Astrocyte (in vitro differentiated cells and primary cell): ENCODE measurements at regions not wholly inside any gene's neighbourhood (a gene's known extent, or its start where the extent isn't known, plus 50 kb on each side); places are given as distances from the start of the nearest gene placed in this dataset.

Experiments
- EZH2 ChIP-seq: IDR thresholded peaks from 2 replicates; pipeline ENCODE4 v1.6.1; 2012; ENCODE audit warnings: mild to moderate bottlenecking, low read length, inconsistent platforms; ENCODE audit not compliant: insufficient read depth
- TF ChIP-seq, protein P1 (sequence below): IDR thresholded peaks from 2 replicates; pipeline ENCODE4 v1.5.1; 2011; ENCODE audit warnings: low read depth, mild to moderate bottlenecking, inconsistent platforms, low read length, moderate library complexity; ENCODE audit not compliant: insufficient read depth

DNA sequence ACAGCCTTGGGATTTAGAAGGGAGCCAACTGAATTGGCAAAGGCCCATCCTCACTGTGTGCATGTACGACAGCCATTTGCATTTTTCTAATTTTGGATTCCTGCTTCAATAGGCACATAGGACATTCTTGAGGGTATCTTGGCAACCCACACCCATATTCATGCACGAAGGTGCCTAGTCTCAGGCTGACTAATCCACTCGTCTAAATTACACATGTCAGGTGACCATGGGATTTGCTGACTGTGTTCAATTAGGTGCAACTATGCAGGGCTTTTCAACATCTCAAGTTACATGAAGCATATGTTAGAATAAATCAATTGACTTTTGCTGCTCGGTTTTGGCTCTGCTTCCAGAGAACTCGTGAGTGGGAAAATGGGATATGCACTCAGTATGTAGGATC is 249.7 kb downstream of the SP3 start:
- TF ChIP-seq, protein P1, sequence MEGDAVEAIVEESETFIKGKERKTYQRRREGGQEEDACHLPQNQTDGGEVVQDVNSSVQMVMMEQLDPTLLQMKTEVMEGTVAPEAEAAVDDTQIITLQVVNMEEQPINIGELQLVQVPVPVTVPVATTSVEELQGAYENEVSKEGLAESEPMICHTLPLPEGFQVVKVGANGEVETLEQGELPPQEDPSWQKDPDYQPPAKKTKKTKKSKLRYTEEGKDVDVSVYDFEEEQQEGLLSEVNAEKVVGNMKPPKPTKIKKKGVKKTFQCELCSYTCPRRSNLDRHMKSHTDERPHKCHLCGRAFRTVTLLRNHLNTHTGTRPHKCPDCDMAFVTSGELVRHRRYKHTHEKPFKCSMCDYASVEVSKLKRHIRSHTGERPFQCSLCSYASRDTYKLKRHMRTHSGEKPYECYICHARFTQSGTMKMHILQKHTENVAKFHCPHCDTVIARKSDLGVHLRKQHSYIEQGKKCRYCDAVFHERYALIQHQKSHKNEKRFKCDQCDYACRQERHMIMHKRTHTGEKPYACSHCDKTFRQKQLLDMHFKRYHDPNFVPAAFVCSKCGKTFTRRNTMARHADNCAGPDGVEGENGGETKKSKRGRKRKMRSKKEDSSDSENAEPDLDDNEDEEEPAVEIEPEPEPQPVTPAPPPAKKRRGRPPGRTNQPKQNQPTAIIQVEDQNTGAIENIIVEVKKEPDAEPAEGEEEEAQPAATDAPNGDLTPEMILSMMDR, result no peak
- no peak for TF ChIP-seq EZH2
